ENCODE measurements at regions not wholly inside any gene's neighbourhood (a gene's known extent, or its start where the extent isn't known, plus 50 kb on each side); places are given as distances from the start of the nearest gene placed in this dataset.

DNA sequence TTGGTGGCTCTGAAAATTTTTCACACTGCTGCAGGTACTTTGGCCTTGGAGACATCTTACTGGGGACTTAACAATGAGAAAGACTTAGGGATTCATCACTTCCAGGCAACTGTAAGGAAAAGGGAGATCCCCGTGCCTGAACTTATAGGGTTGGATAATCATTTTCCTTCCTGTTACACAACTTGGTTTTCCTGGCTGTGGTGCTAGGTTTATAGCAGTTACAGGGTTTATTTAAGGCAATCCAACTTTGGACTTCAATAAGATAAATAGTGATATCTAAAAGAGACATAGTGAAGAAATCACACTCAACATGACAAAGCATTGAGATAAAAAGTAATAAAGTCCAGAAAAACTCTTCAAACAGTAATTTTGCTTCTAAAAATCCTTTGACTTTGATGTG is 70.2 kb upstream of the RAPH1 start:
- no peak for TF ChIP-seq YY1 (IDR thresholded peaks at IDR 0.05; ENCODE audit: low read depth, low read length)
- TF ChIP-seq, protein P1, sequence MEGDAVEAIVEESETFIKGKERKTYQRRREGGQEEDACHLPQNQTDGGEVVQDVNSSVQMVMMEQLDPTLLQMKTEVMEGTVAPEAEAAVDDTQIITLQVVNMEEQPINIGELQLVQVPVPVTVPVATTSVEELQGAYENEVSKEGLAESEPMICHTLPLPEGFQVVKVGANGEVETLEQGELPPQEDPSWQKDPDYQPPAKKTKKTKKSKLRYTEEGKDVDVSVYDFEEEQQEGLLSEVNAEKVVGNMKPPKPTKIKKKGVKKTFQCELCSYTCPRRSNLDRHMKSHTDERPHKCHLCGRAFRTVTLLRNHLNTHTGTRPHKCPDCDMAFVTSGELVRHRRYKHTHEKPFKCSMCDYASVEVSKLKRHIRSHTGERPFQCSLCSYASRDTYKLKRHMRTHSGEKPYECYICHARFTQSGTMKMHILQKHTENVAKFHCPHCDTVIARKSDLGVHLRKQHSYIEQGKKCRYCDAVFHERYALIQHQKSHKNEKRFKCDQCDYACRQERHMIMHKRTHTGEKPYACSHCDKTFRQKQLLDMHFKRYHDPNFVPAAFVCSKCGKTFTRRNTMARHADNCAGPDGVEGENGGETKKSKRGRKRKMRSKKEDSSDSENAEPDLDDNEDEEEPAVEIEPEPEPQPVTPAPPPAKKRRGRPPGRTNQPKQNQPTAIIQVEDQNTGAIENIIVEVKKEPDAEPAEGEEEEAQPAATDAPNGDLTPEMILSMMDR (IDR thresholded peaks at IDR 0.05; ENCODE audit: control extremely low read depth in 1 of 3, insufficient read depth in 1 of 3, low read depth in 1 of 3, low read length in 3 of 3): no peak
